ENCODE measurements at regions not wholly inside any gene's neighbourhood (a gene's known extent, or its start where the extent isn't known, plus 50 kb on each side); places are given as distances from the start of the nearest gene placed in this dataset.
A peak's percentile ranks its signal among the peaks of the same experiment; 100 is the strongest.

- no peak for TF ChIP-seq KDM5B (CRISPR knock-in tag; IDR thresholded peaks at IDR 0.05; ENCODE audit: borderline replicate concordance)
- peak; percentile 75 for TF ChIP-seq MAFF (IDR thresholded peaks at IDR 0.05; ENCODE audit: low read depth, low read length)
- TF ChIP-seq HBP1 (CRISPR knock-in tag; IDR thresholded peaks at IDR 0.05; ENCODE audit: low read depth), result no peak
- no peak for TF ChIP-seq U2AF2 (IDR thresholded peaks at IDR 0.05; ENCODE audit: low read depth, low read length)
Observed at GRCh38 chr1:105326886-105327285, 1577.2 kb downstream of the AMY1C start (continued).

- H3K4me2 ChIP-seq (ENCODE audit: low read depth, low read length), result no peak overlapping the region
- H3K9me3 ChIP-seq (ENCODE audit: low read length), result peaks cover 11% of the 10 kb centered on the region
- H3K27ac ChIP-seq (ENCODE audit: extremely low read length, insufficient read depth, low read length), result no peak overlapping the region
- no TSS peak for BruUV-seq (replicated peaks)
- no peak for TF ChIP-seq ZNF543 (CRISPR knock-in tag; IDR thresholded peaks at IDR 0.05)
- in situ Hi-C loops (cut with HindIII; ENCODE audit: extremely low pct_ligation_motif_present, low pct_unique_long_range_greater_than_20kb), result no loop called here
- no peaks in the 10 kb centered on the region; a peak in 1 of 5 replicates for H3K27me3 ChIP-seq (ENCODE audit: control insufficient read depth in 1 of 2, insufficient read depth in 2 of 2, low read length in 2 of 2)
- H4K20me1 ChIP-seq (ENCODE audit: insufficient read depth, low read length), result no peaks in the 10 kb centered on the region
- no peak for DNase-seq (ENCODE audit: low spot score)
- POLR2A ChIA-PET, result no interaction called here
- no peaks in the 10 kb centered on the region for H3K4me1 ChIP-seq (ENCODE audit: insufficient read depth, low read length)
- H3K36me3 ChIP-seq (replicated peaks in 1 of 2; ENCODE audit: control insufficient read depth in 1 of 2, insufficient read depth in 2 of 2, low read length in 2 of 2), result no peaks in the 10 kb centered on the region
- no peak overlapping the region for H3K9ac ChIP-seq (ENCODE audit: insufficient read depth, low read depth, low read length)
- H3K4me3 ChIP-seq (replicated peaks in 1 of 3; ENCODE audit: insufficient read depth in 1 of 3, low read depth in 2 of 3, low read length in 3 of 3), result no peak overlapping the region
- no peak for ATAC-seq
- CTCF ChIA-PET (ENCODE audit: low intra/inter-chr PET ratio, low total read pairs), result no interaction called here
- FAIRE-seq, result no peak
- no peaks in the 10 kb centered on the region for H3K79me2 ChIP-seq (ENCODE audit: insufficient read depth, low read length)
- no peak overlapping the region for H2AFZ ChIP-seq (ENCODE audit: low read length)
- intact Hi-C loops (cut with micrococcal nuclease; ENCODE audit: unreplicated experiment), result no loop called here
Observed at GRCh38 chr1:105337420-105337819, 1587.7 kb downstream of the AMY1C start.

- no peaks in the 10 kb centered on the region for H3K4me1 ChIP-seq (ENCODE audit: insufficient read depth, low read length)
- ChIA-PET POLR2A (no interaction called here), CTCF (ENCODE audit: low intra/inter-chr PET ratio, low total read pairs) (no interaction called here)
- intact Hi-C loops (cut with micrococcal nuclease; ENCODE audit: unreplicated experiment) (no loop called here), in situ Hi-C loops (cut with HindIII; ENCODE audit: extremely low pct_ligation_motif_present, low pct_unique_long_range_greater_than_20kb) (no loop called here)
- no peak overlapping the region for H3K27ac ChIP-seq (ENCODE audit: extremely low read length, insufficient read depth, low read length)
- no peaks in the 10 kb centered on the region for H3K27me3 ChIP-seq (ENCODE audit: control insufficient read depth in 1 of 2, insufficient read depth in 2 of 2, low read length in 2 of 2)
- TF ChIP-seq ZNF33B (CRISPR knock-in tag; IDR thresholded peaks at IDR 0.05) (no peak), NCOR1 (IDR thresholded peaks at IDR 0.05; ENCODE audit: borderline replicate concordance, low read length) (no peak), TIGD3 (CRISPR knock-in tag; IDR thresholded peaks at IDR 0.05; ENCODE audit: borderline replicate concordance) (no peak), ZNF639 (CRISPR knock-in tag; conservative IDR thresholded peaks at IDR 0.05) (no peak), MTA3 (CRISPR knock-in tag; IDR thresholded peaks at IDR 0.05) (no peak), TCF7L2 (IDR thresholded peaks at IDR 0.05; ENCODE audit: low read depth, low read length) (no peak)
- no peak overlapping the region for H3K9ac ChIP-seq (ENCODE audit: insufficient read depth, low read depth, low read length)
- no peak for DNase-seq (ENCODE audit: low spot score)
- ATAC-seq, result no peak
- WGBS (ENCODE audit: low lambda C conversion rate), result 5% methylated on average over 2 of the region's 2 CpGs
- H3K4me3 ChIP-seq (replicated peaks in 1 of 3; ENCODE audit: insufficient read depth in 1 of 3, low read depth in 2 of 3, low read length in 3 of 3), result no peak overlapping the region
- peaks cover 34% of the 10 kb centered on the region for H3K9me3 ChIP-seq (ENCODE audit: low read length)
- H4K20me1 ChIP-seq (ENCODE audit: insufficient read depth, low read length), result no peaks in the 10 kb centered on the region
- FAIRE-seq, result no peak
- no peak overlapping the region for H2AFZ ChIP-seq (ENCODE audit: low read length)
- H3K4me2 ChIP-seq (ENCODE audit: low read depth, low read length), result no peak overlapping the region
- no peaks in the 10 kb centered on the region for H3K79me2 ChIP-seq (ENCODE audit: insufficient read depth, low read length)
- no peaks in the 10 kb centered on the region for H3K36me3 ChIP-seq (replicated peaks in 1 of 2; ENCODE audit: control insufficient read depth in 1 of 2, insufficient read depth in 2 of 2, low read length in 2 of 2)
- BruUV-seq (replicated peaks), result no TSS peak
Observed at GRCh38 chr1:105343317-105343716, 1593.6 kb downstream of the AMY1C start.
